Esophagus squamous epithelium (tissue), 5 donors: ENCODE measurements at regions not wholly inside any gene's neighbourhood (a gene's known extent, or its start where the extent isn't known, plus 50 kb on each side); places are given as distances from the start of the nearest gene placed in this dataset.

Experiments
- DNase-seq: peaks from one replicate; lab custom pipeline; 2025; lab: John Stamatoyannopoulos, UW
- H3K27ac ChIP-seq, 4 donors: fragments of 200-600 bp; sonication (generic); one replicate each; pipeline ENCODE4 v1.5.1; 2016 to 2019; ENCODE audit warnings: mild to moderate bottlenecking in 1 of 4
- H3K27me3 ChIP-seq, 4 donors: fragments of 200-600 bp; sonication (generic); 1 replicate in 3 of 4; 2 replicates in 1 of 4; pipeline versions ENCODE4 v1.5.1 to v1.6.0; 2017 to 2021; ENCODE audit warnings: antibody characterized with exemption in 1 of 4
- H3K36me3 ChIP-seq, 3 donors: fragments of 200-600 bp; sonication (generic); one replicate each; pipeline ENCODE4 v1.5.1; 2016 to 2019
- H3K4me1 ChIP-seq, 3 donors: fragments of 200-600 bp; sonication (generic); one replicate each; pipeline ENCODE4 v1.5.1; 2017 to 2019
- H3K4me3 ChIP-seq, 4 donors: fragments of 200-600 bp; sonication (generic); 1 replicate in 3 of 4; 2 replicates in 1 of 4; pipeline ENCODE4 v1.5.1; 2016 to 2019; ENCODE audit warnings: mild to moderate bottlenecking in 2 of 4, moderate library complexity in 1 of 4
- H3K9me3 ChIP-seq, 3 donors: fragments of 200-600 bp; sonication (generic); one replicate each; pipeline ENCODE4 v1.5.1; 2016 to 2019
- POLR2A ChIP-seq, 4 donors: fragments of 450-650 bp; IDR thresholded peaks; one replicate each; pipeline ENCODE4 v1.6.1; 2017; ENCODE audit warnings: antibody characterized with exemption in 4 of 4, mild to moderate bottlenecking in 4 of 4, moderate library complexity in 3 of 4
- WGBS, 2 donors: methylation state at CpG; one replicate each; pipeline ENCODE4 v1.1.5; 2018; 5-methylcytosine and 5-hydroxymethylcytosine counted together
- intact Hi-C: fragments of 100-400 bp; cut with DNase I; formaldehyde crosslinking; loops from one replicate; pipeline ENCODE4 v1.15.0; 2022
- TF ChIP-seq, protein P1 (sequence below), 6 experiments: fragments of 450-650 bp in 4 of 6; fragments of 200-600 bp in 2 of 6; sonication (generic) in 2 of 6; IDR thresholded peaks; one replicate each; pipeline ENCODE4 v1.5.1; 2016 to 2019; ENCODE audit warnings: antibody characterized with exemption in 6 of 6, mild to moderate bottlenecking in 4 of 6, moderate library complexity in 4 of 6
- donor health status: DM: yes; HTN: yes; CAD: no.

- 57 to 93% methylated on average over 4 to 5 of the region's 5 CpGs for WGBS, 2 donors
- intact Hi-C loops = no loop called here
- no peak for DNase-seq
- H3K4me1 ChIP-seq = no peaks in the 10 kb centered on the region
- TF ChIP-seq, protein P1, sequence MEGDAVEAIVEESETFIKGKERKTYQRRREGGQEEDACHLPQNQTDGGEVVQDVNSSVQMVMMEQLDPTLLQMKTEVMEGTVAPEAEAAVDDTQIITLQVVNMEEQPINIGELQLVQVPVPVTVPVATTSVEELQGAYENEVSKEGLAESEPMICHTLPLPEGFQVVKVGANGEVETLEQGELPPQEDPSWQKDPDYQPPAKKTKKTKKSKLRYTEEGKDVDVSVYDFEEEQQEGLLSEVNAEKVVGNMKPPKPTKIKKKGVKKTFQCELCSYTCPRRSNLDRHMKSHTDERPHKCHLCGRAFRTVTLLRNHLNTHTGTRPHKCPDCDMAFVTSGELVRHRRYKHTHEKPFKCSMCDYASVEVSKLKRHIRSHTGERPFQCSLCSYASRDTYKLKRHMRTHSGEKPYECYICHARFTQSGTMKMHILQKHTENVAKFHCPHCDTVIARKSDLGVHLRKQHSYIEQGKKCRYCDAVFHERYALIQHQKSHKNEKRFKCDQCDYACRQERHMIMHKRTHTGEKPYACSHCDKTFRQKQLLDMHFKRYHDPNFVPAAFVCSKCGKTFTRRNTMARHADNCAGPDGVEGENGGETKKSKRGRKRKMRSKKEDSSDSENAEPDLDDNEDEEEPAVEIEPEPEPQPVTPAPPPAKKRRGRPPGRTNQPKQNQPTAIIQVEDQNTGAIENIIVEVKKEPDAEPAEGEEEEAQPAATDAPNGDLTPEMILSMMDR (IDR thresholded peaks at IDR 0.05) = no peak
- TF ChIP-seq POLR2A (IDR thresholded peaks at IDR 0.05) = no peak
- H3K4me3 ChIP-seq = no peak overlapping the region
- no peaks in the 10 kb centered on the region for H3K36me3 ChIP-seq
- H3K9me3 ChIP-seq = peaks cover 0 to 10% (median 0%) of the 10 kb centered on the region in 3 donors
- H3K27ac ChIP-seq = no peak overlapping the region
- peaks cover 0 to 3% (median 0%) of the 10 kb centered on the region in 4 donors for H3K27me3 ChIP-seq
Observed at GRCh38 chr9:92177591-92177990, 62.4 kb upstream of the SPTLC1 start.

DNA sequence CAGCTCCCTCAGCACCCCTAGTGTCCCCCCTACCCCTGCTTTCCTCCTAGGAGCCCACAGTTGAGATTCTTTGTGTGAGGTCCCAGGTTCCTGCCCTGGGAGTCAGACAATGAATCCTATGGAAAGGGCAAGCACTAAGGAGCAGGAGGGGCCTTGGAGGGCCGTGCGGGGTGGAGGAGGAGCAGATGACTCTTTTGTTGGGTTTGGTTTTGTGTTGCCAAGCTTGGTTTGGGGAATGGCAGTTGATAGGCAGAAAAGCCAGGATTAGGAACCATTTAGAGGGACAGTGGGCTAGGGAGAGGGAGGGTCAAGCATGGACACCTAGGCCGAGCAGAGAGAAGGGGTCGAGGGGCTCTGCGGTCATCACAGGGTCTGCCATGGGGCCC, 61.6 kb upstream of the SPTLC1 start:
- H3K27ac ChIP-seq = no peak overlapping the region
- 87 to 97% methylated on average over 3 to 5 of the region's 5 CpGs for WGBS, 2 donors
- intact Hi-C loops = no loop called here
- H3K4me1 ChIP-seq = no peaks in the 10 kb centered on the region
- H3K27me3 ChIP-seq = peaks cover 0 to 2% (median 0%) of the 10 kb centered on the region in 4 donors
- H3K4me3 ChIP-seq = no peak overlapping the region
- H3K9me3 ChIP-seq = peaks cover 0 to 10% (median 0%) of the 10 kb centered on the region in 3 donors
- no peak for DNase-seq
- no peak for TF ChIP-seq POLR2A (IDR thresholded peaks at IDR 0.05)
- TF ChIP-seq, protein P1 (IDR thresholded peaks at IDR 0.05) = no peak
- no peaks in the 10 kb centered on the region for H3K36me3 ChIP-seq

DNA sequence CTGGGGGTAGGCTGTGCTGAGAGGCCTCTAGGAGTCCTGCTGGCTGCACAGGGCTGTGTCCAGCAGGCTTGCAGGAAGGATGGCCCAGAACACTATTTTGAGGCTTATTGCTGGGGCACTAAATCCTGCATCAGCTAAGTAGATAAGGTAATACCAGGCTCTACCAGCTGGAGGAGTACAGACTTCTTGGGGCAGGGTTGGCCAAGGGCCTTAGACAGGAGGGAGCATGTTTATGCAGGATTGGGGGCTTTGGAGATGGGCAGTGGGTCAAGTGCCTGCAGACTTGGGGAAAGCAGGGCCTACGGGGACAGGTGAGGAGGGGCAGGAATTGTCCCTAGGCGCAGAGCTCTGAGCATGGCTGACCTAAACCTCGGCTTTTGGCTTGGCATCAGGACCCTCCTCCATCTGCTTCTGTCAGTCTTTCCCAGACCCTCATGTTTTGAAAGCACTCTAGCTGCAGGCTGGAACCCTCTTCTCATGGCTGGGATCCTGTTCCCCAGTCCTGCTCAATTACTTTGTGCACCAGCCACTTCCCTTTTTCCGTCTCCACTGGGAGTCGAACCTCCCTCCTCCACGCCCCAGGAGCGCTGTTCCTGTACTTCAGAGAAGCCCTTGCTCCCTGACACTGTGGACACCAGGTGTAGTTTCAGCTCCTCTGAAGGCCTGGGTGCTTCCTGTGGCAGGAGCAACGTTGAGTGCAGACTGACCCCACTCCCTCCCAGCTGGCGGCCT, 61.0 kb upstream of the SPTLC1 start:
- no peak overlapping the region for H3K4me3 ChIP-seq
- no peak for DNase-seq
- H3K27me3 ChIP-seq = no peaks in the 10 kb centered on the region
- TF ChIP-seq POLR2A (IDR thresholded peaks at IDR 0.05) = no peak
- TF ChIP-seq, protein P1 (IDR thresholded peaks at IDR 0.05) = peak in 2 of 6 experiments; percentile 3 to 31
- H3K9me3 ChIP-seq = peaks cover 0 to 10% (median 0%) of the 10 kb centered on the region in 3 donors
- no peaks in the 10 kb centered on the region for H3K36me3 ChIP-seq
- H3K4me1 ChIP-seq = no peaks in the 10 kb centered on the region
- no peak overlapping the region for H3K27ac ChIP-seq
- WGBS, 2 donors = 80 to 90% methylated on average over 6 to 8 of the region's 9 CpGs
- intact Hi-C loops = no loop called here

GRCh38 chr9:92175441-92175840, 60.2 kb upstream of the SPTLC1 start:
- 80% methylated on average over 1 of the region's 2 CpGs; no CpG with 5 or more reads in 1 of the 2 donors for WGBS, 2 donors
- Histone ChIP-seq H3K36me3 (no peaks in the 10 kb centered on the region), H3K4me1 (no peaks in the 10 kb centered on the region), H3K9me3 (peaks cover 0 to 10% (median 0%) of the 10 kb centered on the region in 3 donors), H3K27ac (no peak overlapping the region), H3K4me3 (no peak overlapping the region), H3K27me3 (no peaks in the 10 kb centered on the region)
- intact Hi-C loops = no loop called here
- TF ChIP-seq, protein P1 (IDR thresholded peaks at IDR 0.05) = no peak
- no peak for TF ChIP-seq POLR2A (IDR thresholded peaks at IDR 0.05)
- no peak for DNase-seq

- Histone ChIP-seq H3K27ac (no peak overlapping the region), H3K4me3 (no peak overlapping the region), H3K9me3 (peaks cover 0 to 10% (median 0%) of the 10 kb centered on the region in 3 donors), H3K27me3 (no peaks in the 10 kb centered on the region), H3K36me3 (no peaks in the 10 kb centered on the region), H3K4me1 (no peaks in the 10 kb centered on the region)
- no peak for DNase-seq
- intact Hi-C loops = no loop called here
- TF ChIP-seq, protein P1 (IDR thresholded peaks at IDR 0.05) = no peak
- TF ChIP-seq POLR2A (IDR thresholded peaks at IDR 0.05) = no peak
- 85 to 98% methylated on average over 2 to 7 of the region's 7 CpGs for WGBS, 2 donors
Observed at GRCh38 chr9:92173318-92173717, 58.1 kb upstream of the SPTLC1 start.
